ENCODE measurements at regions not wholly inside any gene's neighbourhood (a gene's known extent, or its start where the extent isn't known, plus 50 kb on each side); places are given as distances from the start of the nearest gene placed in this dataset.

DNA sequence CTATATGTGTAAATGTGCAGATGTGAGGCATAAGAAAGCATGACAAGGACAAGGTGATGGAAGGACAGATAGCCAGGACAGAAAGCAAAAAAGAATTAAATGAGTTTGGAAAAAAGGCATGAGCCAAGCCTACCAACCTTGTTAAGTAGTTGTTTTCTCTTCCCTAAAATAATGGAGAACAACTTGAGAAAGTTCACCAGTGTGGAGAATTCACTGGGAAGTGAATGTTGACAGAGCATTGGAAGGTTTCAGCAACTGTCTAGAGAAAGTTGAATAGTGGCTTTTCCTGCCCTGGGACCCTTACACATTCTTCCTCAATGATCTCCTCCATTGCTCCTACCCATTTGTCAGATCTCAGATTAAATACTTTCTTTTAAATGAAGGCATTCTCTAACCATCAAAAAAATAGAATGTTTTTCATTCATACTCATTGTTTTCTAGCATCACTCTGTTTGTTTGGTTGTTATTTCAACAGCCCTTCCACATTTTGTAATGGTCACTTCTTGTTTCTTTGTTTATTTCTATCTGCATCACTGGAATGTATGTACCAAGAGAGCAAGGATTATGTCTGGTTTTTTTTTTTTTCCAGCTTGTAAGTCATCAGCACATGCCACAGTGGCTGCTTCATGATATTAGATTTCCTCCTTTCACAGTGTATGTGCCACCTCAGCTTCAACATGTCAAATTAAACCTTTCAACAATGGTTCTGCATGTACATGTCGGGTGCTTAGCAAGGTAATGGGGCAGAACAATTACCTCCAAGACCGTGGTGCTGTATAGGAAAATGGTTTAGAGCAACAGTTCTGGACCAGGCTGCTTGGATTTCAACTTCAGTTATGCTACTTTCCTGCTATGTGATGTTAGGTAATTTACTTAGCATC, 586.0 kb upstream of the VRK2 start:
- TF ChIP-seq, protein P1, sequence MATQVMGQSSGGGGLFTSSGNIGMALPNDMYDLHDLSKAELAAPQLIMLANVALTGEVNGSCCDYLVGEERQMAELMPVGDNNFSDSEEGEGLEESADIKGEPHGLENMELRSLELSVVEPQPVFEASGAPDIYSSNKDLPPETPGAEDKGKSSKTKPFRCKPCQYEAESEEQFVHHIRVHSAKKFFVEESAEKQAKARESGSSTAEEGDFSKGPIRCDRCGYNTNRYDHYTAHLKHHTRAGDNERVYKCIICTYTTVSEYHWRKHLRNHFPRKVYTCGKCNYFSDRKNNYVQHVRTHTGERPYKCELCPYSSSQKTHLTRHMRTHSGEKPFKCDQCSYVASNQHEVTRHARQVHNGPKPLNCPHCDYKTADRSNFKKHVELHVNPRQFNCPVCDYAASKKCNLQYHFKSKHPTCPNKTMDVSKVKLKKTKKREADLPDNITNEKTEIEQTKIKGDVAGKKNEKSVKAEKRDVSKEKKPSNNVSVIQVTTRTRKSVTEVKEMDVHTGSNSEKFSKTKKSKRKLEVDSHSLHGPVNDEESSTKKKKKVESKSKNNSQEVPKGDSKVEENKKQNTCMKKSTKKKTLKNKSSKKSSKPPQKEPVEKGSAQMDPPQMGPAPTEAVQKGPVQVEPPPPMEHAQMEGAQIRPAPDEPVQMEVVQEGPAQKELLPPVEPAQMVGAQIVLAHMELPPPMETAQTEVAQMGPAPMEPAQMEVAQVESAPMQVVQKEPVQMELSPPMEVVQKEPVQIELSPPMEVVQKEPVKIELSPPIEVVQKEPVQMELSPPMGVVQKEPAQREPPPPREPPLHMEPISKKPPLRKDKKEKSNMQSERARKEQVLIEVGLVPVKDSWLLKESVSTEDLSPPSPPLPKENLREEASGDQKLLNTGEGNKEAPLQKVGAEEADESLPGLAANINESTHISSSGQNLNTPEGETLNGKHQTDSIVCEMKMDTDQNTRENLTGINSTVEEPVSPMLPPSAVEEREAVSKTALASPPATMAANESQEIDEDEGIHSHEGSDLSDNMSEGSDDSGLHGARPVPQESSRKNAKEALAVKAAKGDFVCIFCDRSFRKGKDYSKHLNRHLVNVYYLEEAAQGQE (IDR thresholded peaks at IDR 0.05; ENCODE audit: insufficient read depth in 1 of 2, low read depth in 2 of 2, low read length in 1 of 2) = no peak
- TF ChIP-seq, protein P2, sequence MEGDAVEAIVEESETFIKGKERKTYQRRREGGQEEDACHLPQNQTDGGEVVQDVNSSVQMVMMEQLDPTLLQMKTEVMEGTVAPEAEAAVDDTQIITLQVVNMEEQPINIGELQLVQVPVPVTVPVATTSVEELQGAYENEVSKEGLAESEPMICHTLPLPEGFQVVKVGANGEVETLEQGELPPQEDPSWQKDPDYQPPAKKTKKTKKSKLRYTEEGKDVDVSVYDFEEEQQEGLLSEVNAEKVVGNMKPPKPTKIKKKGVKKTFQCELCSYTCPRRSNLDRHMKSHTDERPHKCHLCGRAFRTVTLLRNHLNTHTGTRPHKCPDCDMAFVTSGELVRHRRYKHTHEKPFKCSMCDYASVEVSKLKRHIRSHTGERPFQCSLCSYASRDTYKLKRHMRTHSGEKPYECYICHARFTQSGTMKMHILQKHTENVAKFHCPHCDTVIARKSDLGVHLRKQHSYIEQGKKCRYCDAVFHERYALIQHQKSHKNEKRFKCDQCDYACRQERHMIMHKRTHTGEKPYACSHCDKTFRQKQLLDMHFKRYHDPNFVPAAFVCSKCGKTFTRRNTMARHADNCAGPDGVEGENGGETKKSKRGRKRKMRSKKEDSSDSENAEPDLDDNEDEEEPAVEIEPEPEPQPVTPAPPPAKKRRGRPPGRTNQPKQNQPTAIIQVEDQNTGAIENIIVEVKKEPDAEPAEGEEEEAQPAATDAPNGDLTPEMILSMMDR (IDR thresholded peaks at IDR 0.05) = no peak
- TF ChIP-seq POLR2AphosphoS5 (IDR thresholded peaks at IDR 0.05; ENCODE audit: low read depth, low read length) = no peak

All from Panc1 (cell line).